GM18858 (cell line): ENCODE measurements at regions not wholly inside any gene's neighbourhood (a gene's known extent, or its start where the extent isn't known, plus 50 kb on each side); places are given as distances from the start of the nearest gene placed in this dataset.

ENCODE experiments used
- ATAC-seq: cut with Tn5 transposase; IDR thresholded peaks from one replicate; pipeline ENCODE4 v1.9.1; 2021; ENCODE audit not compliant: unreplicated experiment

DNA sequence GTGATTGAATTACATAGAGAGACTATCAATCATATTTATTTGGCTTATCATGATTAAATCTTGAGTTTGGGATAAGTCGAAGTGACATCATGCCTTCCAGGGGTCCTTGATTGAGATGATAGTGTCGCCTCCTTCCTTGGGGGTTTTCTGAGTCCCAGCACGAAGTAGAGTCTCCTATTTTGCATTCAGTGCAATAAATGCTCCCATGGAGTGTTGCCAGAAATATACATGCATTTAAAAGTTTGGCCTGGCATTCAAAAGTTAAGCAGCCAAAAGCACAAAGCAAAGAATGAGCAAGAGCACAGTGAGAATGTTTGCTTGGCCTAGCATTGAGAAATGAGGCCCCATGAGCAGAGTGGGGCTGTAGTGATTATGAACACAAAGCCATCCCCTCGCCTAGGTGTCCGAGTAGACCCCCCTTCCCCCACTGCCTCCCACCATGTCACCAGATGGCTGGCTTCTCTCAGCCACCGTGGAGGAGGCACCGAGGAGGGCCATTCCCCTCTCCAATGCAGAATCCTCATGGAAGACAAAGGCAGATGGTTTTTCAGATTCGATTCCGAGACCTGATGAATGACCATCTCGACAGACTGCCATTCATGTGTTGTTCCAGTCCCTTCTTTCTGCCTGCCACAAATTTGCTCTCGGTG is 58.8 kb upstream of the UBL3 start:
- ATAC-seq, result no peak

- no peak for ATAC-seq
Measured at GRCh38 chr13:29908416-29909080, 58.1 kb upstream of the UBL3 start.

DNA sequence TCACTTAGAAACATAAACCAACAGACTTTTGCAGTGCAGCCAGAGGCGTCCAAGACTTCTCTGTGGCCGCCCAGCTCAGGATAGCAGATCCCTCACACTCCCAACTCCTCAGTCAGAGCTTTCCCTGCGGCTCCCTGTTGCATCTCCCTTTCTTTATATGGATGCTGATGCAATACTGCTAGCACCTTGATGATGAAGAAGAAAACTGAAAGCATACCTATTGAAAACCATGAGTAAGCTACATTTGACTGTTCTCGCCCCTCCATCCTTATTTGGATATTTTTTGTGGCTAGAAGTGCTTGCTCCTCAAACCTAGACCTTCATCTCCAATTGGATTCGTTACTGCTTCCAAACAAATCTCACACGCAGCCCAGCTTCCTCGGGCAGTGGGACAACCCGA is 57.3 kb upstream of the UBL3 start:
- no peak for ATAC-seq

DNA sequence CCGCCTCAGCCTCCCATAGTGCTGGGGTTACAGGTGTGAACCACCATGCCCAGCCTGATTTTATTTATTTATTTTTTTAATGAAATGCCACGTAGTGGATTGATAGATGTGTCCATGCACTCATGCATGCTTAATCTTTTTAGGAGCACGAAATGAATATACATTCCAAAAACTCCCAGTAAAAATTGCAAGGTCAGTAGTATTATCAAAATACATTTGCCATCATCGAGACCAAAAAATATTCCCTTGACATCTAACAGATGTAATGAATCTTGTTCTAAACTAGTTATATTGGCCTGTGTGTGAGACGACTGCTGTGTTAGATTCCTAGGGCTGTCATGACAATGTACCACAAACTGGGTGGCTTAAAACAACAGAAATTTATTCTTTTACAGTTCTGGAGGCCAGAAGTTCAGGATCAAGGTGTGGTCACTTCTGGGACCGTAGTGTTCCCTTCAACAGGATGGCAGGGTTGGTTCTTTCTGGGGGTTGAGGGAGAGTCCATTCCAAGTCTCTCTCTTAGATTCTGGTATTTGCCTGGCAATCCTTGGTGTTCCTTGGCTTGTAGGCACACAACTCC is 56.1 kb upstream of the UBL3 start:
- ATAC-seq, result no peak

DNA sequence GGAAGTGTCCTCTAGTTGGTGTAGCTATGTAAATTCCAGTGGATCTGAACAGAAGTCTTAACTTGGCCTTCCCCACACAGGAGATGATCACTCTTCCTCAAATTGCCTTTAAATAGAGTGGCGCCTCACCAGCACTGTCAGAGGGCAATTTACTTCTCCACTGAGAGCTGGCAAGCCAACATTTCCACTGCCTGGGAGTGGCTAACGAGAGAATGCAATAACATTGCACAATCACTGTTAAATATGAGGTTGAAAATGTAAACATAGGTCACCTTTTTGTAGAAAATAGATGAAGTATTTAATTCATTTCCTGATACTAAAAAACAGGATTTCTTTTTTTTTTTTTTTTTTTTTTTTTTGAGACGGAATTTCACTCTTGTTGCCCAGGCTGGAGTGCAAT is 55.4 kb upstream of the UBL3 start:
- ATAC-seq, result no peak

- no peak for ATAC-seq
Measured at GRCh38 chr13:29903996-29904395, 53.6 kb upstream of the UBL3 start.

DNA sequence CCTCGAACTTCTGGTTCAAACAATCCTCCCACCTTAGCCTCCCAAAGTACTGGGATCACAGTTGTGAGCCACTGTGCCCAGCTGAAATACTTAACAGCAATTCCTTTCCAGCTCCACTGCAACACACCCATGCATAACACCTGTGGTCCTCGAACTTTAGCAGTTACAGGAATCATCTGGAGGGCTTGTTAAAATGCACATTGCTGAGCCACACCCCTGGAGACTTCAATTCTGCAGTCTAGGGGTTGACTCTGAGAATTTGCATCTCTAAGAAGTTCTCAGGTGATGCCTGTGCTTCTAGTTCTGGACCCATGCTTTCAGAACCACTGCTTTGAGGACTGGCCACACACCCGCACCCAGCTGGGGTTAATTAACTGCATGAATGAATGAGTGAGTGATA is 53.1 kb upstream of the UBL3 start:
- ATAC-seq, result no peak

- no peak for ATAC-seq
Measured at GRCh38 chr13:29902632-29903305, 52.4 kb upstream of the UBL3 start.

- no peak for ATAC-seq
Measured at GRCh38 chr13:29901710-29902631, 51.6 kb upstream of the UBL3 start.
